ENCODE measurements at regions not wholly inside any gene's neighbourhood (a gene's known extent, or its start where the extent isn't known, plus 50 kb on each side); places are given as distances from the start of the nearest gene placed in this dataset.

DNA sequence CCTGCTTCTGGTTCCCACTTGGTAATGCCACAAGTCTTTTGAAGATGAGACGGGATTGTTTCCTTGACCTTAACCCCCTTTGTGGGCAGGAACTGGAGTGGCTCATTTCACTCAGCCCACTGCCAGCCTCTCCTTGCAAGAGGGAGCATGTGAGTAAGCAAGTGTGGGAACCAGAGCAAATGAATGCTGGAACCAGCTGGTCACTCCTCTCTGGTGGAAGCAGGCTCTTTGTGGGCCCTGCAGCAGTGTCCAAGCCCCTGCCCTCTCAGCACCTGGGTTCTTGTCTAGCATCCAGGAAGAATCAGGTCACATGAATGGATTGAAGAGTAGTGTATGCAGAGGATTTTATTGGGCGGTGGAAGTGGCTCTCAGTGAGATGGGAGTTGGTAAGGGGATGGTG, 944.5 kb downstream of the QKI start:
- H3K9me3 Mint-ChIP-seq (ENCODE audit: low read depth): peaks cover 36% of the 10 kb centered on the region
- DNase-seq (ENCODE audit: low spot score): no peak
- H3K4me1 Mint-ChIP-seq (ENCODE audit: low read depth): no peaks in the 10 kb centered on the region
- no peaks in the 10 kb centered on the region for H3K27me3 Mint-ChIP-seq (ENCODE audit: low read depth)
- no peak overlapping the region for H3K4me3 Mint-ChIP-seq (ENCODE audit: unreplicated experiment)
- TF ChIP-seq, protein P1, sequence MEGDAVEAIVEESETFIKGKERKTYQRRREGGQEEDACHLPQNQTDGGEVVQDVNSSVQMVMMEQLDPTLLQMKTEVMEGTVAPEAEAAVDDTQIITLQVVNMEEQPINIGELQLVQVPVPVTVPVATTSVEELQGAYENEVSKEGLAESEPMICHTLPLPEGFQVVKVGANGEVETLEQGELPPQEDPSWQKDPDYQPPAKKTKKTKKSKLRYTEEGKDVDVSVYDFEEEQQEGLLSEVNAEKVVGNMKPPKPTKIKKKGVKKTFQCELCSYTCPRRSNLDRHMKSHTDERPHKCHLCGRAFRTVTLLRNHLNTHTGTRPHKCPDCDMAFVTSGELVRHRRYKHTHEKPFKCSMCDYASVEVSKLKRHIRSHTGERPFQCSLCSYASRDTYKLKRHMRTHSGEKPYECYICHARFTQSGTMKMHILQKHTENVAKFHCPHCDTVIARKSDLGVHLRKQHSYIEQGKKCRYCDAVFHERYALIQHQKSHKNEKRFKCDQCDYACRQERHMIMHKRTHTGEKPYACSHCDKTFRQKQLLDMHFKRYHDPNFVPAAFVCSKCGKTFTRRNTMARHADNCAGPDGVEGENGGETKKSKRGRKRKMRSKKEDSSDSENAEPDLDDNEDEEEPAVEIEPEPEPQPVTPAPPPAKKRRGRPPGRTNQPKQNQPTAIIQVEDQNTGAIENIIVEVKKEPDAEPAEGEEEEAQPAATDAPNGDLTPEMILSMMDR (IDR thresholded peaks at IDR 0.05): no peak
- H3K27ac Mint-ChIP-seq (ENCODE audit: unreplicated experiment): no peak overlapping the region
- no peaks in the 10 kb centered on the region for H3K36me3 Mint-ChIP-seq (ENCODE audit: low read depth)

- H3K27me3 Mint-ChIP-seq (ENCODE audit: low read depth): no peaks in the 10 kb centered on the region
- TF ChIP-seq, protein P1 (IDR thresholded peaks at IDR 0.05): no peak
- DNase-seq (ENCODE audit: low spot score): no peak
- H3K36me3 Mint-ChIP-seq (ENCODE audit: low read depth): no peaks in the 10 kb centered on the region
- peaks cover 34% of the 10 kb centered on the region for H3K9me3 Mint-ChIP-seq (ENCODE audit: low read depth)
- no peak overlapping the region for H3K4me3 Mint-ChIP-seq (ENCODE audit: unreplicated experiment)
- no peak overlapping the region for H3K27ac Mint-ChIP-seq (ENCODE audit: unreplicated experiment)
- H3K4me1 Mint-ChIP-seq (ENCODE audit: low read depth): no peaks in the 10 kb centered on the region
Measured at GRCh38 chr6:164356814-164357213, 942.3 kb downstream of the QKI start.

DNA sequence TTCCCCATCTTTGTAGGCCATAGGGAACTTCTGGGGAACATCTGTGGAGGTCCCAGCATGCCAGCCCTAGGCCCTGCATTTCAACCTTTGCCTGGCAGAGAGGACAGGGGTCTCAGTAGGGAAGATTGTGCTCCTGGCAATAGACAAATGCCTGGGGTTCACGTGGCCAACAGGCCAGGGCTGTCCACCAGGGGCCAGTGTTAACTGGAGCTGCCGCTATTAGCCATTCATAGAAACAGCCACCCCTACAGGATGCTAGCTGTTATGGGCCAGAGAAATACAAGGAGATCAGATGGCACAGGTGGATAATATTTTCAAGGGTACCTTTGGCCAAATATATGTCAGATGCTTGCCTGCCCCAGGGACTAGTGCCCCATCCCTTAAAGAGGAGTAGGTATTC, 932.9 kb downstream of the QKI start:
- Mint-ChIP-seq H3K4me1 (ENCODE audit: low read depth) (no peaks in the 10 kb centered on the region), H3K27ac (ENCODE audit: unreplicated experiment) (no peak overlapping the region), H3K27me3 (ENCODE audit: low read depth) (no peaks in the 10 kb centered on the region), H3K36me3 (ENCODE audit: low read depth) (no peaks in the 10 kb centered on the region), H3K4me3 (ENCODE audit: unreplicated experiment) (no peak overlapping the region), H3K9me3 (ENCODE audit: low read depth) (no peaks in the 10 kb centered on the region)
- DNase-seq (ENCODE audit: low spot score): no peak
- TF ChIP-seq, protein P1 (IDR thresholded peaks at IDR 0.05): no peak

GRCh38 chr6:164346631-164347030, 932.1 kb downstream of the QKI start:
- no peak for DNase-seq (ENCODE audit: low spot score)
- Mint-ChIP-seq H3K4me1 (ENCODE audit: low read depth) (no peaks in the 10 kb centered on the region), H3K36me3 (ENCODE audit: low read depth) (no peaks in the 10 kb centered on the region), H3K4me3 (ENCODE audit: unreplicated experiment) (no peak overlapping the region), H3K27ac (ENCODE audit: unreplicated experiment) (no peak overlapping the region), H3K9me3 (ENCODE audit: low read depth) (no peaks in the 10 kb centered on the region), H3K27me3 (ENCODE audit: low read depth) (no peaks in the 10 kb centered on the region)
- TF ChIP-seq, protein P1 (IDR thresholded peaks at IDR 0.05): no peak

GRCh38 chr6:164345806-164346496, 931.4 kb downstream of the QKI start:
- Mint-ChIP-seq H3K4me3 (ENCODE audit: unreplicated experiment) (no peak overlapping the region), H3K27ac (ENCODE audit: unreplicated experiment) (no peak overlapping the region)

More at GRCh38 chr6:164345806-164346496, 931.4 kb downstream of the QKI start:
- no peaks in the 10 kb centered on the region for H3K4me1 Mint-ChIP-seq (ENCODE audit: low read depth)
- DNase-seq (ENCODE audit: low spot score): no peak
- TF ChIP-seq, protein P1 (IDR thresholded peaks at IDR 0.05): no peak
- no peaks in the 10 kb centered on the region for H3K36me3 Mint-ChIP-seq (ENCODE audit: low read depth)
- no peaks in the 10 kb centered on the region for H3K27me3 Mint-ChIP-seq (ENCODE audit: low read depth)
- H3K9me3 Mint-ChIP-seq (ENCODE audit: low read depth): no peaks in the 10 kb centered on the region
